K562 (cell line): ENCODE measurements at regions not wholly inside any gene's neighbourhood (a gene's known extent, or its start where the extent isn't known, plus 50 kb on each side); places are given as distances from the start of the nearest gene placed in this dataset.

Experiments
- ATAC-seq: fragments of 200-7000 bp; cut with Tn5 transposase; 3 replicates; pipeline ENCODE4 v1.9.1; 2020; ENCODE audit warnings: moderate library complexity
- BruUV-seq: library from RNA; stranded (reverse); fragments of 400-500 nt; replicated peaks from 2 replicates; lab custom pipeline; 2021; lab: Mats Ljungman, UMichigan
- CTCF ChIA-PET: fragments of 300-600 bp; formaldehyde crosslinking; extraction: SDS; loops from one replicate; lab custom pipeline; 2021; ENCODE audit warnings: low intra/inter-chr PET ratio; lab: Yijun Ruan, JAX
- POLR2A ChIA-PET: fragments of 300-600, 350-650 bp; sonication (Branson Sonifier 250); formaldehyde crosslinking; extraction: SDS; loops from one replicate; lab custom pipeline; 2021; ENCODE audit warnings: antibody characterized with exemption, inconsistent platforms; lab: Yijun Ruan, JAX
- DNase-seq, 4 experiments: peaks; one replicate each; pipeline versions ENCODE4 v3.0.0 to v3.0.0-alpha.2; 2011 to 2018; ENCODE audit warnings: low spot score in 3 of 4, mixed read lengths in 3 of 4; ENCODE audit errors: extremely low read depth in 1 of 4
- FAIRE-seq: peaks from 2 replicates; lab custom pipeline; 2011; peaks lifted over from hg19 to GRCh38; lab: Jason Lieb, UNC
- H2AFZ ChIP-seq: 2 replicates; pipeline ENCODE4 v1.6.0; 2011; ENCODE audit warnings: low read depth, low read length, control low read depth, inconsistent platforms
- H3K27ac ChIP-seq: fragments of 200-600 bp; 3 replicates; pipeline ENCODE4 v1.8.0; 2011; ENCODE audit warnings: low read depth, mild to moderate bottlenecking, control low read depth, inconsistent platforms, low read length, moderate library complexity, mixed read lengths; ENCODE audit errors: extremely low read depth
- H3K27me3 ChIP-seq, 2 experiments: fragments of 300-600 bp in 1 of 2; 2 replicates in 1 of 2; 3 replicates in 1 of 2; pipeline versions ENCODE4 v1.6.0 to v1.8.0; 2011; ENCODE audit warnings: inconsistent platforms in 2 of 2, low read length in 2 of 2, mild to moderate bottlenecking in 1 of 2, mixed read lengths in 1 of 2, moderate library complexity in 1 of 2; ENCODE audit not compliant: control insufficient read depth in 2 of 2, insufficient read depth in 2 of 2
- H3K36me3 ChIP-seq: fragments of 300-600 bp; 3 replicates; pipeline ENCODE4 v1.8.0; 2011; ENCODE audit warnings: mild to moderate bottlenecking, low read length, inconsistent platforms; ENCODE audit not compliant: control insufficient read depth, insufficient read depth
- H3K4me1 ChIP-seq, 2 experiments: fragments of 200-600 bp in 1 of 2; replicated peaks in 1 of 2; 2 replicates in 1 of 2; 3 replicates in 1 of 2; pipeline versions ENCODE4 v1.5.1 to v1.8.0; 2011; ENCODE audit warnings: inconsistent platforms in 2 of 2, low read length in 2 of 2, mild to moderate bottlenecking in 1 of 2, mixed read lengths in 1 of 2, moderate library complexity in 1 of 2; ENCODE audit not compliant: control insufficient read depth in 2 of 2, insufficient read depth in 2 of 2
- H3K4me2 ChIP-seq: 2 replicates; pipeline ENCODE4 v1.6.1; 2011; ENCODE audit warnings: low read length, control low read depth, inconsistent platforms, mixed read lengths; ENCODE audit not compliant: insufficient read depth
- H3K4me3 ChIP-seq: fragments of 200-600 bp; sonication (generic), shearing (Covaris generic); 2 replicates; pipeline ENCODE4 v1.5.1; 2016; ENCODE audit warnings: control low read depth, inconsistent platforms
- H3K79me2 ChIP-seq: fragments of 200-600 bp; 3 replicates; pipeline ENCODE4 v1.8.0; 2011; ENCODE audit warnings: low read length, inconsistent platforms; ENCODE audit not compliant: control insufficient read depth, insufficient read depth
- H3K9ac ChIP-seq, 2 experiments: 2 replicates each; pipeline versions ENCODE4 v1.6.0 to v1.6.1; 2011; ENCODE audit warnings: low read depth in 2 of 2, low read length in 2 of 2, control low read depth in 1 of 2, inconsistent platforms in 1 of 2, mild to moderate bottlenecking in 1 of 2, mixed read lengths in 1 of 2; ENCODE audit not compliant: insufficient read depth in 1 of 2
- H3K9me1 ChIP-seq: one replicate; pipeline ENCODE4 v1.6.0; 2011; ENCODE audit warnings: inconsistent platforms, mild to moderate bottlenecking, low read length, moderate library complexity; ENCODE audit not compliant: control insufficient read depth, insufficient read depth
- H3K9me3 ChIP-seq: replicated peaks from 2 replicates; pipeline ENCODE4 v1.5.1; 2011; ENCODE audit warnings: low read depth, low read length, inconsistent platforms; ENCODE audit not compliant: control insufficient read depth, insufficient read depth
- H4K20me1 ChIP-seq: replicated peaks from 2 replicates; pipeline ENCODE4 v1.6.1; 2011; ENCODE audit warnings: low read length, inconsistent platforms, mixed read lengths; ENCODE audit not compliant: control insufficient read depth, insufficient read depth
- ETV6 ChIP-seq, 3 experiments: fragments of 150-350 bp in 1 of 3; sonication (generic) in 1 of 3; formaldehyde crosslinking in 1 of 3; IDR thresholded peaks; 2 replicates each; pipeline versions ENCODE4 v1.6.1 to v1.8.0; 2014 to 2022; ENCODE audit warnings: borderline replicate concordance in 2 of 3, low read depth in 2 of 3, antibody characterized with exemption in 1 of 3, low read length in 1 of 3, mild to moderate bottlenecking in 1 of 3, missing genetic modification reagents in 1 of 3
- HDAC3 ChIP-seq: fragments of 450-650 bp; IDR thresholded peaks from 2 replicates; pipeline ENCODE4 v1.6.1; 2018; ENCODE audit warnings: borderline replicate concordance, mild to moderate bottlenecking, moderate library complexity; ENCODE audit not compliant: partially characterized antibody
- L3MBTL2 ChIP-seq: fragments of 450-650 bp; IDR thresholded peaks from 2 replicates; pipeline ENCODE4 v1.6.1; 2016; ENCODE audit warnings: mild to moderate bottlenecking, moderate library complexity
- MCM7 ChIP-seq, 2 experiments: fragments of 450-650 bp; IDR thresholded peaks; 2 replicates each; pipeline ENCODE4 v1.6.1; 2016 to 2018
- WGBS: fragments of 100-300 bp; shearing (Covaris generic); methylation state at CpG from one replicate; pipeline ENCODE4 v1.1.6; 2016; ENCODE audit warnings: low coverage, mixed read lengths; ENCODE audit not compliant: insufficient coverage; ENCODE audit errors: missing lambda C conversion rate; 5-methylcytosine and 5-hydroxymethylcytosine counted together
- in situ Hi-C: fragments of 300-500 bp; cut with MboI; formaldehyde crosslinking; loops from 4 replicates; pipeline ENCODE4 v1.15.0; 2018; ENCODE audit warnings: inconsistent platforms, mixed read lengths
- intact Hi-C: fragments of 100-400 bp; cut with micrococcal nuclease; formaldehyde crosslinking; loops from 2 replicates; pipeline ENCODE4 v1.14.2; 2022
- TF ChIP-seq, protein P1 (sequence below): fragments of 450-650 bp; formaldehyde crosslinking; IDR thresholded peaks from 2 replicates; pipeline ENCODE4 v1.4.0; 2022; ENCODE audit warnings: mild to moderate bottlenecking, moderate library complexity
- TF ChIP-seq, protein P2 (sequence below), 2 experiments: fragments of 450-650 bp; conservative IDR thresholded peaks; 2 replicates each; pipeline ENCODE4 v1.6.1; 2017; ENCODE audit warnings: mild to moderate bottlenecking in 2 of 2, moderate library complexity in 2 of 2
- TF ChIP-seq, protein P3 (sequence below), 2 experiments: fragments of 450-650 bp; formaldehyde crosslinking in 1 of 2; IDR thresholded peaks; 2 replicates each; pipeline versions ENCODE4 v1.4.0 to v1.6.1; 2014 to 2020; ENCODE audit warnings: mild to moderate bottlenecking in 2 of 2, borderline replicate concordance in 1 of 2, low read depth in 1 of 2

DNA sequence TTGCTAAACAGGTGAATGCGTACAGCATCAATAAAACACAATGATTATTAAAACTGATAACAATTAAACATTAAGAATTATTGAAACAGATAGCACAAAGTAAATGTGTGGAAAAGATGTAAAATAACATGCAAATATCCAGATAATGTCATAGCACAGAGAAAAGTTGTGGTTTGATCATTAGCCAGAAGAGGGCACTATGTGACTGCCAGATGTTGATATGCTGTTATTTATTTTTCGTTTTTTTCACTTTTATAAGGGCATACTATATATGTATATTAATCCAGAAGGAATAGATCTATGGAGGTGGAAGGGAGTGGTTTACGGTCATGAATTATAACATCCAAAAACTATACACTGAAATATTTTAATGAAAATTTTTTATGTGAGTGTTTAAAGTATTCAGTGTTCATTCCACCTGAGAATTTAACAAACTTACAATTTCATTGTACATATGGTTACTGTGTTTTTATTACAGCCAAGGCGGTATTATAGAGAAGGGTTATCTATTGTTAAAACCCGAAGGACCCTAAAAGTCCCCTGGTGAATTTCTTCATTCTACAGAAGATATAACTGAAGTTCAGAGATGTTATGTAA is 211.9 kb upstream of the UGT8 start:
- ChIA-PET CTCF (interaction anchor here (0.8 to 2.0 kb wide), 2 partner anchors 272 to 308 kb away, joined by 4 to 17 read pairs; no protein-coding TSS in a partner anchor), POLR2A (no interaction called here)
- H3K4me2 ChIP-seq: no peak overlapping the region
- intact Hi-C loops: loop anchor here (1.0 to 10.0 kb wide), 4 partner anchors 272 to 1112 kb away; no protein-coding TSS in a partner anchor
- no peaks in the 10 kb centered on the region for H3K79me2 ChIP-seq
- FAIRE-seq (peak; percentile 46), ATAC-seq (peak; percentile 35; the same call in 1 of the 3 replicates), DNase-seq (peak in 2 of 4 experiments; percentile 9 to 18)
- no peak overlapping the region for H3K9ac ChIP-seq
- no peaks in the 10 kb centered on the region for H3K27me3 ChIP-seq
- H2AFZ ChIP-seq: no peak overlapping the region
- H3K4me1 ChIP-seq: no peaks in the 10 kb centered on the region
- WGBS: 0% methylated on average over 5 of the region's 5 CpGs
- no peaks in the 10 kb centered on the region for H3K36me3 ChIP-seq
- H4K20me1 ChIP-seq: no peaks in the 10 kb centered on the region
- no peak overlapping the region for H3K4me3 ChIP-seq
- in situ Hi-C loops: loop anchor here (25.0 kb wide), 1 partner anchor 974 kb away; no protein-coding TSS in a partner anchor
- no peaks in the 10 kb centered on the region for H3K9me1 ChIP-seq
- BruUV-seq: no TSS peak
- no peak overlapping the region for H3K27ac ChIP-seq
- no peaks in the 10 kb centered on the region for H3K9me3 ChIP-seq
- no peak for TF ChIP-seq HDAC3
- TF ChIP-seq MCM7 (IDR thresholded peaks at IDR 0.05): no peak
- TF ChIP-seq ETV6 (IDR thresholded peaks at IDR 0.05; ENCODE audit: borderline replicate concordance in 1 of 2, low read depth in 2 of 2, low read length in 1 of 2): no peak
- no peak for TF ChIP-seq ETV6 (CRISPR knock-in tag; IDR thresholded peaks at IDR 0.05; ENCODE audit: borderline replicate concordance)
- TF ChIP-seq, protein P1, sequence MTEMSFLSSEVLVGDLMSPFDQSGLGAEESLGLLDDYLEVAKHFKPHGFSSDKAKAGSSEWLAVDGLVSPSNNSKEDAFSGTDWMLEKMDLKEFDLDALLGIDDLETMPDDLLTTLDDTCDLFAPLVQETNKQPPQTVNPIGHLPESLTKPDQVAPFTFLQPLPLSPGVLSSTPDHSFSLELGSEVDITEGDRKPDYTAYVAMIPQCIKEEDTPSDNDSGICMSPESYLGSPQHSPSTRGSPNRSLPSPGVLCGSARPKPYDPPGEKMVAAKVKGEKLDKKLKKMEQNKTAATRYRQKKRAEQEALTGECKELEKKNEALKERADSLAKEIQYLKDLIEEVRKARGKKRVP (CRISPR knock-in tag): no peak
- TF ChIP-seq, protein P2, sequence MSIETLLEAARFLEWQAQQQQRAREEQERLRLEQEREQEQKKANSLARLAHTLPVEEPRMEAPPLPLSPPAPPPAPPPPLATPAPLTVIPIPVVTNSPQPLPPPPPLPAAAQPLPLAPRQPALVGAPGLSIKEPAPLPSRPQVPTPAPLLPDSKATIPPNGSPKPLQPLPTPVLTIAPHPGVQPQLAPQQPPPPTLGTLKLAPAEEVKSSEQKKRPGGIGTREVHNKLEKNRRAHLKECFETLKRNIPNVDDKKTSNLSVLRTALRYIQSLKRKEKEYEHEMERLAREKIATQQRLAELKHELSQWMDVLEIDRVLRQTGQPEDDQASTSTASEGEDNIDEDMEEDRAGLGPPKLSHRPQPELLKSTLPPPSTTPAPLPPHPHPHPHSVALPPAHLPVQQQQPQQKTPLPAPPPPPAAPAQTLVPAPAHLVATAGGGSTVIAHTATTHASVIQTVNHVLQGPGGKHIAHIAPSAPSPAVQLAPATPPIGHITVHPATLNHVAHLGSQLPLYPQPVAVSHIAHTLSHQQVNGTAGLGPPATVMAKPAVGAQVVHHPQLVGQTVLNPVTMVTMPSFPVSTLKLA (conservative IDR thresholded peaks at IDR 0.05): no peak
- TF ChIP-seq L3MBTL2: no peak
- TF ChIP-seq, protein P3, sequence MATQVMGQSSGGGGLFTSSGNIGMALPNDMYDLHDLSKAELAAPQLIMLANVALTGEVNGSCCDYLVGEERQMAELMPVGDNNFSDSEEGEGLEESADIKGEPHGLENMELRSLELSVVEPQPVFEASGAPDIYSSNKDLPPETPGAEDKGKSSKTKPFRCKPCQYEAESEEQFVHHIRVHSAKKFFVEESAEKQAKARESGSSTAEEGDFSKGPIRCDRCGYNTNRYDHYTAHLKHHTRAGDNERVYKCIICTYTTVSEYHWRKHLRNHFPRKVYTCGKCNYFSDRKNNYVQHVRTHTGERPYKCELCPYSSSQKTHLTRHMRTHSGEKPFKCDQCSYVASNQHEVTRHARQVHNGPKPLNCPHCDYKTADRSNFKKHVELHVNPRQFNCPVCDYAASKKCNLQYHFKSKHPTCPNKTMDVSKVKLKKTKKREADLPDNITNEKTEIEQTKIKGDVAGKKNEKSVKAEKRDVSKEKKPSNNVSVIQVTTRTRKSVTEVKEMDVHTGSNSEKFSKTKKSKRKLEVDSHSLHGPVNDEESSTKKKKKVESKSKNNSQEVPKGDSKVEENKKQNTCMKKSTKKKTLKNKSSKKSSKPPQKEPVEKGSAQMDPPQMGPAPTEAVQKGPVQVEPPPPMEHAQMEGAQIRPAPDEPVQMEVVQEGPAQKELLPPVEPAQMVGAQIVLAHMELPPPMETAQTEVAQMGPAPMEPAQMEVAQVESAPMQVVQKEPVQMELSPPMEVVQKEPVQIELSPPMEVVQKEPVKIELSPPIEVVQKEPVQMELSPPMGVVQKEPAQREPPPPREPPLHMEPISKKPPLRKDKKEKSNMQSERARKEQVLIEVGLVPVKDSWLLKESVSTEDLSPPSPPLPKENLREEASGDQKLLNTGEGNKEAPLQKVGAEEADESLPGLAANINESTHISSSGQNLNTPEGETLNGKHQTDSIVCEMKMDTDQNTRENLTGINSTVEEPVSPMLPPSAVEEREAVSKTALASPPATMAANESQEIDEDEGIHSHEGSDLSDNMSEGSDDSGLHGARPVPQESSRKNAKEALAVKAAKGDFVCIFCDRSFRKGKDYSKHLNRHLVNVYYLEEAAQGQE (IDR thresholded peaks at IDR 0.05; ENCODE audit: borderline replicate concordance): peak; percentile 64; the same call in 1 of the 2 replicates
- TF ChIP-seq, protein P3 (CRISPR knock-in tag; IDR thresholded peaks at IDR 0.05; ENCODE audit: low read depth): no peak
